Uterus (tissue), 3 donors: ENCODE measurements at regions not wholly inside any gene's neighbourhood (a gene's known extent, or its start where the extent isn't known, plus 50 kb on each side); places are given as distances from the start of the nearest gene placed in this dataset.

Experiments
- DNase-seq, 2 donors: peaks; one replicate each; pipeline ENCODE4 v3.0.0-alpha.2; 2019 to 2020
- H3K27ac ChIP-seq, 2 donors: fragments of 200-600 bp; sonication (generic); 1 replicate in 1 of 2; 2 replicates in 1 of 2; pipeline ENCODE4 v1.5.1; 2016 to 2018
- H3K27me3 ChIP-seq, 2 donors: fragments of 200-600 bp; sonication (generic); one replicate each; pipeline ENCODE4 v1.5.1; 2018 to 2019; ENCODE audit warnings: control low read depth in 1 of 2
- H3K36me3 ChIP-seq, 2 donors: fragments of 200-600 bp; sonication (generic); one replicate each; pipeline ENCODE4 v1.5.1; 2019; ENCODE audit warnings: control low read depth in 1 of 2
- H3K4me1 ChIP-seq, 2 donors: fragments of 200-600 bp; sonication (generic); one replicate each; pipeline ENCODE4 v1.5.1; 2018 to 2019; ENCODE audit warnings: control low read depth in 1 of 2
- H3K4me3 ChIP-seq, 2 donors: fragments of 200-600 bp; sonication (generic); 1 replicate in 1 of 2; 2 replicates in 1 of 2; pipeline ENCODE4 v1.5.1; 2018 to 2019; ENCODE audit warnings: mild to moderate bottlenecking in 1 of 2
- H3K9me3 ChIP-seq, 2 donors: fragments of 200-600 bp; sonication (generic); one replicate each; pipeline ENCODE4 v1.5.1; 2019; ENCODE audit warnings: control low read depth in 1 of 2
- CTCF ChIP-seq, 4 experiments: fragments of 200-600 bp in 2 of 4; fragments of 450-650 bp in 2 of 4; sonication (generic) in 2 of 4; IDR thresholded peaks; one replicate each; pipeline ENCODE4 v1.5.1; 2016 to 2019; ENCODE audit warnings: antibody characterized with exemption in 4 of 4, mild to moderate bottlenecking in 2 of 4, moderate library complexity in 1 of 4
- POLR2A ChIP-seq, 2 donors: fragments of 450-650 bp; IDR thresholded peaks; one replicate each; pipeline ENCODE4 v1.6.1; 2016; ENCODE audit warnings: antibody characterized with exemption in 2 of 2, mild to moderate bottlenecking in 1 of 2, moderate library complexity in 1 of 2
- intact Hi-C: fragments of 100-400 bp; cut with DNase I; formaldehyde crosslinking; loops from one replicate; pipeline ENCODE4 v1.15.1; 2023; ENCODE audit warnings: low total_unique reads
- donor health status: DM: yes; HTN: yes; CAD: no.

GRCh38 chr3:178152988-178153387 is 383.2 kb upstream of the KCNMB2 start:
- H3K4me3 ChIP-seq: no peak overlapping the region
- H3K36me3 ChIP-seq: no peaks in the 10 kb centered on the region
- intact Hi-C loops: no loop called here
- DNase-seq: no peak
- H3K27me3 ChIP-seq: no peaks in the 10 kb centered on the region
- TF ChIP-seq POLR2A (IDR thresholded peaks at IDR 0.05) (no peak), CTCF (IDR thresholded peaks at IDR 0.05) (no peak)
- no peaks in the 10 kb centered on the region for H3K9me3 ChIP-seq
- H3K4me1 ChIP-seq: no peaks in the 10 kb centered on the region
- no peak overlapping the region for H3K27ac ChIP-seq

- no peak for DNase-seq
- Histone ChIP-seq H3K36me3 (no peaks in the 10 kb centered on the region), H3K4me3 (no peak overlapping the region), H3K9me3 (no peaks in the 10 kb centered on the region), H3K4me1 (no peaks in the 10 kb centered on the region), H3K27me3 (no peaks in the 10 kb centered on the region), H3K27ac (no peak overlapping the region)
- intact Hi-C loops: no loop called here
- TF ChIP-seq CTCF (IDR thresholded peaks at IDR 0.05) (no peak), POLR2A (IDR thresholded peaks at IDR 0.05) (no peak)
These were observed 380.7 kb upstream of the KCNMB2 start for GRCh38 chr3:178155521-178155920.

- no peak for TF ChIP-seq CTCF (IDR thresholded peaks at IDR 0.05)
- TF ChIP-seq POLR2A (IDR thresholded peaks at IDR 0.05): no peak
- no peaks in the 10 kb centered on the region for H3K27me3 ChIP-seq
- H3K27ac ChIP-seq: no peak overlapping the region
- intact Hi-C loops: no loop called here
- no peaks in the 10 kb centered on the region for H3K36me3 ChIP-seq
- no peak overlapping the region for H3K4me3 ChIP-seq
- no peaks in the 10 kb centered on the region for H3K9me3 ChIP-seq
- no peak for DNase-seq
- no peaks in the 10 kb centered on the region for H3K4me1 ChIP-seq
These were observed 379.9 kb upstream of the KCNMB2 start for GRCh38 chr3:178156301-178156700.

GRCh38 chr3:178159691-178160220 is 376.5 kb upstream of the KCNMB2 start:
- Histone ChIP-seq H3K36me3 (no peaks in the 10 kb centered on the region), H3K9me3 (no peaks in the 10 kb centered on the region), H3K27ac (no peak overlapping the region), H3K4me1 (no peaks in the 10 kb centered on the region), H3K27me3 (no peaks in the 10 kb centered on the region), H3K4me3 (no peak overlapping the region)
- intact Hi-C loops: no loop called here
- DNase-seq: no peak
- TF ChIP-seq POLR2A (IDR thresholded peaks at IDR 0.05): no peak

GRCh38 chr3:178169421-178169820 is 366.8 kb upstream of the KCNMB2 start:
- Histone ChIP-seq H3K27me3 (no peaks in the 10 kb centered on the region), H3K27ac (no peak overlapping the region), H3K4me3 (no peak overlapping the region), H3K4me1 (no peaks in the 10 kb centered on the region), H3K9me3 (no peaks in the 10 kb centered on the region), H3K36me3 (no peaks in the 10 kb centered on the region)
- DNase-seq: no peak
- intact Hi-C loops: no loop called here
- TF ChIP-seq CTCF (IDR thresholded peaks at IDR 0.05) (no peak), POLR2A (IDR thresholded peaks at IDR 0.05) (no peak)
